Brain microvascular endothelial cell (primary cell): ENCODE measurements at regions not wholly inside any gene's neighbourhood (a gene's known extent, or its start where the extent isn't known, plus 50 kb on each side); places are given as distances from the start of the nearest gene placed in this dataset.

Experiments used
- DNase-seq: peaks from one replicate; pipeline ENCODE4 v3.0.0-alpha.2; 2020
- H3K27ac ChIP-seq: fragments of 250-450 bp; sonication (Bioruptor Pico); 2 replicates; pipeline ENCODE4 v1.5.1; 2020; ENCODE audit warnings: mild to moderate bottlenecking, moderate library complexity
- H3K27me3 ChIP-seq: fragments of 250-450 bp; sonication (Bioruptor Pico); replicated peaks from 2 replicates; pipeline ENCODE4 v1.5.1; 2020; ENCODE audit warnings: mild to moderate bottlenecking
- H3K36me3 ChIP-seq: fragments of 250-450 bp; sonication (Bioruptor Pico); replicated peaks from 2 replicates; pipeline ENCODE4 v1.5.1; 2020; ENCODE audit warnings: mild to moderate bottlenecking
- H3K4me3 ChIP-seq: 2 replicates; pipeline ENCODE4 v1.5.1; 2011; ENCODE audit warnings: low read depth, mild to moderate bottlenecking, control low read depth, low read length, moderate library complexity
- in situ Hi-C: cut with HindIII; loops from 2 replicates; pipeline ENCODE4 v1.10.0; 2017; ENCODE audit warnings: low sequenced_read_pairs, low pct_ligation_motif_present
- TF ChIP-seq, protein P1 (sequence below): IDR thresholded peaks from 2 replicates; pipeline ENCODE4 v1.5.1; 2011; ENCODE audit warnings: low read depth, mild to moderate bottlenecking, moderate library complexity, low read length, control low read depth, inconsistent platforms; ENCODE audit errors: missing control alignments

DNA sequence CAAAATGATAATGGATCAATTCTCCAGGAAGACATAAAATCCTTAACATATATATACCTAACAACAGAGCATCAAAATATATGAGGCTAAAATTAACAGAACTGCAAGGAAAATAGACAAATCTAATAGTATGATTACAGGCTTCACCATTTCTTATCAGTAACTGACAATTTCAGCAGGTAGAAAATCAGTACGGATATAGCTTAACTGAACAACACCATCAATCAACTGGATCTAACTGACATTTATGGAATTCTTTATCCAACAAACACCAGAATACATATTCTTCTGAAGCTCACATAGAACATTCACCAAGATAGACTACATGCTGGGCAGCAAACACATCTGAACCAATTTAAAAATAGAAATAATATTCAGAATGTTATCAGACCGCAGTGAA lies 121.1 kb upstream of the CDC14C start:
- no peak for DNase-seq
- no peaks in the 10 kb centered on the region for H3K36me3 ChIP-seq
- TF ChIP-seq, protein P1, sequence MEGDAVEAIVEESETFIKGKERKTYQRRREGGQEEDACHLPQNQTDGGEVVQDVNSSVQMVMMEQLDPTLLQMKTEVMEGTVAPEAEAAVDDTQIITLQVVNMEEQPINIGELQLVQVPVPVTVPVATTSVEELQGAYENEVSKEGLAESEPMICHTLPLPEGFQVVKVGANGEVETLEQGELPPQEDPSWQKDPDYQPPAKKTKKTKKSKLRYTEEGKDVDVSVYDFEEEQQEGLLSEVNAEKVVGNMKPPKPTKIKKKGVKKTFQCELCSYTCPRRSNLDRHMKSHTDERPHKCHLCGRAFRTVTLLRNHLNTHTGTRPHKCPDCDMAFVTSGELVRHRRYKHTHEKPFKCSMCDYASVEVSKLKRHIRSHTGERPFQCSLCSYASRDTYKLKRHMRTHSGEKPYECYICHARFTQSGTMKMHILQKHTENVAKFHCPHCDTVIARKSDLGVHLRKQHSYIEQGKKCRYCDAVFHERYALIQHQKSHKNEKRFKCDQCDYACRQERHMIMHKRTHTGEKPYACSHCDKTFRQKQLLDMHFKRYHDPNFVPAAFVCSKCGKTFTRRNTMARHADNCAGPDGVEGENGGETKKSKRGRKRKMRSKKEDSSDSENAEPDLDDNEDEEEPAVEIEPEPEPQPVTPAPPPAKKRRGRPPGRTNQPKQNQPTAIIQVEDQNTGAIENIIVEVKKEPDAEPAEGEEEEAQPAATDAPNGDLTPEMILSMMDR: no peak
- in situ Hi-C loops: no loop called here
- no peak overlapping the region for H3K4me3 ChIP-seq
- no peaks in the 10 kb centered on the region for H3K27me3 ChIP-seq
- H3K27ac ChIP-seq: no peak overlapping the region

DNA sequence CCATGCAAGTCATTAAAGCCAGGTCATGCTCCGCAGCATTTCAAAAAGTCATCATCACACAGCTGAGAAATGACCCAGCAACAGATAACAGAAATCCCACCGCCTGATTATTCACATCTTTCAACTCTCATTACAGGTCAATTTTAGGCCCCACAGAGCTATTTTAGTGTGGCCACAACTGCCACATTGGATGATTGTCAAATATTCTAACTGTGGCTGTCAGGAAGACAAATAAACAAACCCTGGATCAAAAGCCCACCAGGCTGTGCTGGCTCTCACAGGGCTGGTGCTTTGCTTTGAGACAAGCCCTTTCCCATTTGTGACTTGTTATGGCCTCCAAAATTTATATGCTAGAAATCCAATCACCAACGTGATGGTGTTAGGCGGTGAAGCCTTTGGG lies 117.6 kb upstream of the CDC14C start:
- Histone ChIP-seq H3K36me3 (no peaks in the 10 kb centered on the region), H3K4me3 (no peak overlapping the region), H3K27ac (no peak overlapping the region), H3K27me3 (no peaks in the 10 kb centered on the region)
- DNase-seq: no peak
- in situ Hi-C loops: no loop called here
- TF ChIP-seq, protein P1: no peak

DNA sequence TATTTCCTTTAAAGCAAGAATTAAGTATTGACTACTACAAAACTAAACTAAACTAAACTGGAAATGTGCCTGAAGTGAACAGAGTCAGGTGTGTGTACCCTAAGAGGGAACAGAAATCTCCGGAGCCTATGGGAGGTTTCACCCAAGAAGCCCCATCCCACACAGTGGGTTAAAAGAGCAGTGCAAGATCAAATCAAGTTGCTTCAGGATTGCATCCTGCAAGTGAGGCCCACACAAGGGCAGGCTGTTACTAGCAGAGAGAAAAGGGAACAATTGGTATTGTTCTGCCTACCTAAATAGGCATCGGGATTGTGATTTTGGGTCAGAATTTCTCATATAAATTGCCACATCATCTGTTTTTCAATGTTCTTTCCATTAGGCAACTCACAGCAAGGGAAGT lies 113.3 kb upstream of the CDC14C start:
- no peak for DNase-seq
- H3K36me3 ChIP-seq: no peaks in the 10 kb centered on the region
- H3K27ac ChIP-seq: no peak overlapping the region
- in situ Hi-C loops: no loop called here
- no peak overlapping the region for H3K4me3 ChIP-seq
- H3K27me3 ChIP-seq: no peaks in the 10 kb centered on the region
- TF ChIP-seq, protein P1: no peak

DNA sequence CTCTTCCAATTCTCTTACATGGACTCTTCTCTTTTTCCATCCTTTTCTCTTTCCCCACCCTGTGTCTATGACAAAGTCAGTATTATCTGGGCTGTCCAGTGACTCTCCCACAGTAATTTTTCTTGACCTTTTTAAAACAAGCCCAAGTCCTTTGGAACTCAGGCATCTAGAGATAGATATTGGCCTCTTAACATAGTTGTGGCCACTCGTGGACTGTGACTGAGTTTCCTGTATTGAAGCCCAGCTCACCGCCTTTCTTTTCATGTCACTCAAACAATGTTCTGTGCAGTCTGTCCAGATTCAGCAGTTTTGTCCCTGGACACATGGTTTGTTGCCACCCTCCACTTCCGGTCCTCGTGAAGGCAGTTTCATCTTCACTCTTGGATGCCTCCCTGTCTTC lies 110.9 kb upstream of the CDC14C start:
- no peaks in the 10 kb centered on the region for H3K36me3 ChIP-seq
- no peak overlapping the region for H3K27ac ChIP-seq
- no peak overlapping the region for H3K4me3 ChIP-seq
- TF ChIP-seq, protein P1: no peak
- no peak for DNase-seq
- in situ Hi-C loops: no loop called here
- no peaks in the 10 kb centered on the region for H3K27me3 ChIP-seq

DNA sequence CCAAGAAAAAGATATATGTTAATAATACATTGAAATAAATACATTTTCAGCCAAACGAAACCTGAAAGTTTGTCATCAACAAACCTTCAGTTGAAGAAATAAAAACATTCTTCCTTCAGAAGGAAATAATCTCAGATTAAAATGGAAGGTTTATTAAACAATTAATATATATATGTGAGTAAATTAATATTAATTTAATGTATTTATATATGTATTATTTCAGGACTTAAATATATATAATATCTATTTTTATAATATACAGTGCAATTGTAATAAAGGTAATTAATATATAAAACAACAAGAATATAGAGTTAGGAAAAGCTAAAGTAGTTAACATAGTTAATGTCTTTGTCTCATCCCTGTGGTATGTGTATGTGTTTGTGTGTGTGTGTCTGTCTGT lies 102.2 kb upstream of the CDC14C start:
- in situ Hi-C loops: no loop called here
- no peak overlapping the region for H3K27ac ChIP-seq
- H3K4me3 ChIP-seq: no peak overlapping the region
- TF ChIP-seq, protein P1: no peak
- H3K27me3 ChIP-seq: no peaks in the 10 kb centered on the region
- no peak for DNase-seq
- no peaks in the 10 kb centered on the region for H3K36me3 ChIP-seq

DNA sequence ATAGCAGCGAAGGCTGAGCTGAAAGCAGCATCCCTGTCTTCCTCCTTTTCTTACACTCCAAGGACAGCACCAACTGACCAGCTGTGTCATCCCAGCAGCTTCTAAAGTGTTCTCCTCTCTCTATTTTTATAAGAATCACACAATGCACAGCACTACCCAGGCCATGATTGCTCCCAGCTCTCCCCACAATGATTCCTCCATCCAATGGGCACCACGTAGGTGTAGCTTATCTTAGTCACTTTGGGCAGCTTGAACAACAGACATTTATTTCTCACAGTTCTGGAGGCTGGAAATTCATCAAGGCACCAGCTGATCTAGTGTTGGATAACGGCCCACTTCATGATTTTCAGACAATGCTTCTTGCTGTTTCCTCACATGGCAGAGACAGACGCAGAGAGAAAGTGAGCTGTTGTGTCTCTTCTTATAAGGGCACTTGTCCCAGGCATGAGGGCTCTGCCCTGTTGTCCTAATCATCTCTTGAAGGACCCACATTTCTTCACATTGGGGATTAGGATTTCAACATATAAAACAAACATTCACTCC lies 92.0 kb upstream of the CDC14C start:
- H3K36me3 ChIP-seq: no peaks in the 10 kb centered on the region
- in situ Hi-C loops: no loop called here
- H3K27ac ChIP-seq: no peak overlapping the region
- no peaks in the 10 kb centered on the region for H3K27me3 ChIP-seq
- DNase-seq: no peak
- no peak overlapping the region for H3K4me3 ChIP-seq
- TF ChIP-seq, protein P1: no peak
